ENCODE measurements at regions not wholly inside any gene's neighbourhood (a gene's known extent, or its start where the extent isn't known, plus 50 kb on each side); places are given as distances from the start of the nearest gene placed in this dataset.
"Not testable (repeated sequence)": the region's sequence is repeated elsewhere in the genome, so short reads cannot be mapped to it uniquely, and the experiment has no call there.

GRCh38 chrX:80929251-80929650 lies 119.6 kb upstream of the BRWD3 start:
- intact Hi-C loops (cut with micrococcal nuclease), result no loop called here
- no peak overlapping the region for H3K4me3 Mint-ChIP-seq
- no peak for DNase-seq
- peaks cover 13% of the 10 kb centered on the region for H3K9me3 Mint-ChIP-seq
- no peak overlapping the region for H3K27ac Mint-ChIP-seq
- H3K27me3 Mint-ChIP-seq (ENCODE audit: low read depth), result no peaks in the 10 kb centered on the region
- H3K36me3 Mint-ChIP-seq (ENCODE audit: low read depth), result no peaks in the 10 kb centered on the region
- H3K4me1 Mint-ChIP-seq (ENCODE audit: low read depth), result no peaks in the 10 kb centered on the region
- CTCF ChIA-PET, result no interaction called here

GRCh38 chrX:80917919-80918318 lies 108.2 kb upstream of the BRWD3 start:
- intact Hi-C loops (cut with micrococcal nuclease), result no loop called here
- no peak for DNase-seq
- H3K9me3 Mint-ChIP-seq, result peaks cover 8% of the 10 kb centered on the region
- no peak overlapping the region for H3K27ac Mint-ChIP-seq
- H3K36me3 Mint-ChIP-seq (ENCODE audit: low read depth), result no peaks in the 10 kb centered on the region
- no peaks in the 10 kb centered on the region for H3K4me1 Mint-ChIP-seq (ENCODE audit: low read depth)
- CTCF ChIA-PET, result no interaction called here
- no peaks in the 10 kb centered on the region for H3K27me3 Mint-ChIP-seq (ENCODE audit: low read depth)
- no peak overlapping the region for H3K4me3 Mint-ChIP-seq

GRCh38 chrX:80912351-80912750 lies 102.7 kb upstream of the BRWD3 start:
- intact Hi-C loops (cut with micrococcal nuclease); H3K36me3 Mint-ChIP-seq (ENCODE audit: low read depth); H3K4me3 Mint-ChIP-seq; DNase-seq; H3K27ac Mint-ChIP-seq; CTCF ChIA-PET; H3K27me3 Mint-ChIP-seq (ENCODE audit: low read depth); H3K4me1 Mint-ChIP-seq (ENCODE audit: low read depth): not testable (repeated sequence)
- peaks cover 44% of the 10 kb centered on the region for H3K9me3 Mint-ChIP-seq

- CTCF ChIA-PET, result interaction anchor here (1.4 kb wide), 1 partner anchor 241 kb away, joined by 6 read pairs; no protein-coding TSS in a partner anchor
- Mint-ChIP-seq H3K9me3 (no peaks in the 10 kb centered on the region), H3K27ac (no peak overlapping the region), H3K36me3 (ENCODE audit: low read depth) (no peaks in the 10 kb centered on the region), H3K4me1 (ENCODE audit: low read depth) (no peaks in the 10 kb centered on the region), H3K27me3 (ENCODE audit: low read depth) (no peaks in the 10 kb centered on the region), H3K4me3 (no peak overlapping the region)
- no peak for DNase-seq
- intact Hi-C loops (cut with micrococcal nuclease), result loop anchor here (5.0 kb wide), 1 partner anchor 292 kb away; no protein-coding TSS in a partner anchor
Observed at GRCh38 chrX:80879916-80880315, 70.2 kb upstream of the BRWD3 start.

GRCh38 chrX:80879143-80879542 lies 69.5 kb upstream of the BRWD3 start:
- no peak for DNase-seq
- H3K27me3 Mint-ChIP-seq (ENCODE audit: low read depth), result no peaks in the 10 kb centered on the region

GRCh38 chrX:80876877-80877276 lies 67.2 kb upstream of the BRWD3 start:
- no peaks in the 10 kb centered on the region for H3K27me3 Mint-ChIP-seq (ENCODE audit: low read depth)
- H3K9me3 Mint-ChIP-seq, result no peaks in the 10 kb centered on the region
- CTCF ChIA-PET, result interaction anchor here (0.6 to 1.1 kb wide), 3 partner anchors 171 to 665 kb away, joined by 3 read pairs; no protein-coding TSS in a partner anchor
- H3K27ac Mint-ChIP-seq, result no peak overlapping the region
- H3K4me1 Mint-ChIP-seq (ENCODE audit: low read depth), result no peaks in the 10 kb centered on the region
- H3K4me3 Mint-ChIP-seq, result no peak overlapping the region
- DNase-seq, result no peak
- intact Hi-C loops (cut with micrococcal nuclease), result loop anchor here (1.0 to 5.0 kb wide), 4 partner anchors 244 to 500 kb away; no protein-coding TSS in a partner anchor
- H3K36me3 Mint-ChIP-seq (ENCODE audit: low read depth), result no peaks in the 10 kb centered on the region

More at GRCh38 chrX:80879143-80879542, 69.5 kb upstream of the BRWD3 start:
- Mint-ChIP-seq H3K36me3 (ENCODE audit: low read depth) (no peaks in the 10 kb centered on the region), H3K4me3 (no peak overlapping the region), H3K27ac (no peak overlapping the region), H3K4me1 (ENCODE audit: low read depth) (no peaks in the 10 kb centered on the region), H3K9me3 (no peaks in the 10 kb centered on the region)
- intact Hi-C loops (cut with micrococcal nuclease), result loop anchor here (5.0 kb wide), 1 partner anchor 293 kb away; no protein-coding TSS in a partner anchor
- CTCF ChIA-PET, result no interaction called here
